Kidney epithelial cell (primary cell): ENCODE measurements at regions not wholly inside any gene's neighbourhood (a gene's known extent, or its start where the extent isn't known, plus 50 kb on each side); places are given as distances from the start of the nearest gene placed in this dataset.

Experiments used
- DNase-seq: peaks from one replicate; pipeline ENCODE4 v3.0.0-alpha.2; 2010; ENCODE audit warnings: low read depth
- H3K27me3 ChIP-seq: 2 replicates; pipeline ENCODE4 v1.6.0; 2011; ENCODE audit warnings: low read length; ENCODE audit not compliant: control insufficient read depth, insufficient read depth
- H3K36me3 ChIP-seq: 2 replicates; pipeline ENCODE4 v1.5.1; 2011; ENCODE audit warnings: low read length; ENCODE audit not compliant: control insufficient read depth, insufficient read depth
- H3K4me3 ChIP-seq: 2 replicates; pipeline ENCODE4 v1.5.1; 2011; ENCODE audit warnings: low read depth, mild to moderate bottlenecking, control low read depth, low read length
- CTCF ChIP-seq: IDR thresholded peaks from 2 replicates; pipeline ENCODE4 v1.5.1; 2011; ENCODE audit warnings: mild to moderate bottlenecking, moderate library complexity, low read length, control low read depth, inconsistent platforms; ENCODE audit not compliant: insufficient read depth, poor library complexity, severe bottlenecking

GRCh38 chr4:187516224-187516623 lies 479.3 kb upstream of the ZFP42 start:
- Histone ChIP-seq H3K36me3 (no peaks in the 10 kb centered on the region), H3K27me3 (no peaks in the 10 kb centered on the region), H3K4me3 (no peak overlapping the region)
- DNase-seq = no peak
- TF ChIP-seq CTCF = no peak

- TF ChIP-seq CTCF = no peak
- DNase-seq = no peak
- no peak overlapping the region for H3K4me3 ChIP-seq
- no peaks in the 10 kb centered on the region for H3K27me3 ChIP-seq
- no peaks in the 10 kb centered on the region for H3K36me3 ChIP-seq
Measured at GRCh38 chr4:187541666-187542065, 453.9 kb upstream of the ZFP42 start.

- Histone ChIP-seq H3K27me3 (no peaks in the 10 kb centered on the region), H3K4me3 (no peak overlapping the region), H3K36me3 (no peaks in the 10 kb centered on the region)
- DNase-seq = no peak
- TF ChIP-seq CTCF = no peak
Measured at GRCh38 chr4:187544461-187545053, 451.0 kb upstream of the ZFP42 start.

- no peak overlapping the region for H3K4me3 ChIP-seq
Measured at GRCh38 chr4:187547316-187547715, 448.3 kb upstream of the ZFP42 start.

GRCh38 chr4:187550256-187550950 lies 445.2 kb upstream of the ZFP42 start:
- Histone ChIP-seq H3K27me3 (no peaks in the 10 kb centered on the region), H3K4me3 (no peak overlapping the region), H3K36me3 (no peaks in the 10 kb centered on the region)
- no peak for DNase-seq
- no peak for TF ChIP-seq CTCF

More at GRCh38 chr4:187547316-187547715, 448.3 kb upstream of the ZFP42 start:
- H3K27me3 ChIP-seq = no peaks in the 10 kb centered on the region
- peak; percentile 35 for DNase-seq
- no peaks in the 10 kb centered on the region for H3K36me3 ChIP-seq
- TF ChIP-seq CTCF = no peak

GRCh38 chr4:187552781-187553180 lies 442.8 kb upstream of the ZFP42 start:
- H3K27me3 ChIP-seq = no peaks in the 10 kb centered on the region
- H3K36me3 ChIP-seq = no peaks in the 10 kb centered on the region
- no peak overlapping the region for H3K4me3 ChIP-seq
- TF ChIP-seq CTCF = no peak
- DNase-seq = no peak
